ENCODE measurements at regions not wholly inside any gene's neighbourhood (a gene's known extent, or its start where the extent isn't known, plus 50 kb on each side); places are given as distances from the start of the nearest gene placed in this dataset.

- TF ChIP-seq, protein P1, sequence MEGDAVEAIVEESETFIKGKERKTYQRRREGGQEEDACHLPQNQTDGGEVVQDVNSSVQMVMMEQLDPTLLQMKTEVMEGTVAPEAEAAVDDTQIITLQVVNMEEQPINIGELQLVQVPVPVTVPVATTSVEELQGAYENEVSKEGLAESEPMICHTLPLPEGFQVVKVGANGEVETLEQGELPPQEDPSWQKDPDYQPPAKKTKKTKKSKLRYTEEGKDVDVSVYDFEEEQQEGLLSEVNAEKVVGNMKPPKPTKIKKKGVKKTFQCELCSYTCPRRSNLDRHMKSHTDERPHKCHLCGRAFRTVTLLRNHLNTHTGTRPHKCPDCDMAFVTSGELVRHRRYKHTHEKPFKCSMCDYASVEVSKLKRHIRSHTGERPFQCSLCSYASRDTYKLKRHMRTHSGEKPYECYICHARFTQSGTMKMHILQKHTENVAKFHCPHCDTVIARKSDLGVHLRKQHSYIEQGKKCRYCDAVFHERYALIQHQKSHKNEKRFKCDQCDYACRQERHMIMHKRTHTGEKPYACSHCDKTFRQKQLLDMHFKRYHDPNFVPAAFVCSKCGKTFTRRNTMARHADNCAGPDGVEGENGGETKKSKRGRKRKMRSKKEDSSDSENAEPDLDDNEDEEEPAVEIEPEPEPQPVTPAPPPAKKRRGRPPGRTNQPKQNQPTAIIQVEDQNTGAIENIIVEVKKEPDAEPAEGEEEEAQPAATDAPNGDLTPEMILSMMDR (conservative IDR thresholded peaks at IDR 0.05; ENCODE audit: low read length): no peak
- TF ChIP-seq EZH2phosphoT487 (IDR thresholded peaks at IDR 0.05; ENCODE audit: borderline replicate concordance): no peak
Measured at GRCh38 chr10:36048780-36049179, 406.7 kb upstream of the FZD8 start.

All from Loucy (cell line).